Endothelial cell of umbilical vein (primary cell): ENCODE measurements at regions not wholly inside any gene's neighbourhood (a gene's known extent, or its start where the extent isn't known, plus 50 kb on each side); places are given as distances from the start of the nearest gene placed in this dataset.

Experiments
- EZH2 ChIP-seq: IDR thresholded peaks from 2 replicates; pipeline ENCODE4 v1.6.1; 2012; ENCODE audit warnings: borderline replicate concordance, low read depth, mild to moderate bottlenecking, moderate library complexity, low read length, inconsistent platforms; ENCODE audit not compliant: severe bottlenecking
- FOS ChIP-seq: IDR thresholded peaks from 2 replicates; pipeline ENCODE4 v1.6.1; 2011; ENCODE audit warnings: mild to moderate bottlenecking, low read length, moderate library complexity, borderline replicate concordance; ENCODE audit not compliant: insufficient read depth
- GATA2 ChIP-seq: IDR thresholded peaks from 2 replicates; pipeline ENCODE4 v1.7.0; 2011; ENCODE audit warnings: low read depth, mild to moderate bottlenecking, moderate library complexity, mixed read lengths, low read length; ENCODE audit not compliant: insufficient read length, insufficient read depth
- JUN ChIP-seq: IDR thresholded peaks from 2 replicates; pipeline ENCODE4 v1.6.1; 2011; ENCODE audit warnings: borderline replicate concordance, low read depth; ENCODE audit not compliant: insufficient read length, insufficient read depth
- MAX ChIP-seq: IDR thresholded peaks from 2 replicates; pipeline ENCODE4 v1.6.1; 2011; ENCODE audit not compliant: insufficient read depth, insufficient read length
- MYC ChIP-seq: IDR thresholded peaks from one replicate; pipeline ENCODE4 v1.6.1; 2011; ENCODE audit warnings: mild to moderate bottlenecking, low read depth, low read length
- POLR2A ChIP-seq: IDR thresholded peaks from 2 replicates; pipeline ENCODE4 v1.6.1; 2012; ENCODE audit warnings: low read depth, mild to moderate bottlenecking, control low read depth, low read length
- POLR2AphosphoS5 ChIP-seq: IDR thresholded peaks from 2 replicates; pipeline ENCODE4 v1.6.1; 2012; ENCODE audit warnings: low read depth, mild to moderate bottlenecking, control low read depth, low read length, moderate library complexity; ENCODE audit not compliant: insufficient read depth
- TF ChIP-seq, protein P1 (sequence below), 2 donors: IDR thresholded peaks; 1 replicate in 1 of 2; 2 replicates in 1 of 2; pipeline ENCODE4 v1.5.1; 2011; ENCODE audit warnings: low read length in 2 of 2, mild to moderate bottlenecking in 2 of 2, moderate library complexity in 2 of 2, control low read depth in 1 of 2, inconsistent platforms in 1 of 2, low read depth in 1 of 2; ENCODE audit not compliant: insufficient read depth in 1 of 2; ENCODE audit errors: extremely low read depth in 1 of 2

DNA sequence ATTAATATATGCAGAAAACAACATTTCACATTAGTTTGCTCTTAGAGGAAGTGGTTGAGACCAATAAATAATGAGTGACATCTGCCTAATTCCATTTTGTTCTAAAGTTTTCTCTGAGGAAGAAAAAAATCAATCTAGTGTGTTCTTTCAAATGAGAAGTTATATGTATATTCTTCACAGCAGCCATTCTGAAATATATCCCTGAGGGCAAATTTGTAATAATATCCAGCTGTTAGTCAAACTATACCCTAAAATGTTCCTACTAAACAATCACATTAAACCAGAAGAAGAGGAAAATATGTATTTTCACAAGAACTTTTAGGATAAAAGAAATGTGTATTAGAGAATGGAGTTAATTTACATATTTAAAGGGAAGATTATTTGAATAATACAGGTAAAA, 375.1 kb upstream of the CDH19 start:
- TF ChIP-seq, protein P1, sequence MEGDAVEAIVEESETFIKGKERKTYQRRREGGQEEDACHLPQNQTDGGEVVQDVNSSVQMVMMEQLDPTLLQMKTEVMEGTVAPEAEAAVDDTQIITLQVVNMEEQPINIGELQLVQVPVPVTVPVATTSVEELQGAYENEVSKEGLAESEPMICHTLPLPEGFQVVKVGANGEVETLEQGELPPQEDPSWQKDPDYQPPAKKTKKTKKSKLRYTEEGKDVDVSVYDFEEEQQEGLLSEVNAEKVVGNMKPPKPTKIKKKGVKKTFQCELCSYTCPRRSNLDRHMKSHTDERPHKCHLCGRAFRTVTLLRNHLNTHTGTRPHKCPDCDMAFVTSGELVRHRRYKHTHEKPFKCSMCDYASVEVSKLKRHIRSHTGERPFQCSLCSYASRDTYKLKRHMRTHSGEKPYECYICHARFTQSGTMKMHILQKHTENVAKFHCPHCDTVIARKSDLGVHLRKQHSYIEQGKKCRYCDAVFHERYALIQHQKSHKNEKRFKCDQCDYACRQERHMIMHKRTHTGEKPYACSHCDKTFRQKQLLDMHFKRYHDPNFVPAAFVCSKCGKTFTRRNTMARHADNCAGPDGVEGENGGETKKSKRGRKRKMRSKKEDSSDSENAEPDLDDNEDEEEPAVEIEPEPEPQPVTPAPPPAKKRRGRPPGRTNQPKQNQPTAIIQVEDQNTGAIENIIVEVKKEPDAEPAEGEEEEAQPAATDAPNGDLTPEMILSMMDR (IDR thresholded peaks at IDR 0.05; ENCODE audit: extremely low read depth in 1 of 2, insufficient read depth in 1 of 2, low read depth in 1 of 2, low read length in 2 of 2) = no peak
- TF ChIP-seq POLR2AphosphoS5 (no peak), POLR2A (no peak), MYC (no peak), EZH2 (no peak), FOS (no peak), GATA2 (no peak), MAX (no peak), JUN (no peak)
